ENCODE measurements at regions not wholly inside any gene's neighbourhood (a gene's known extent, or its start where the extent isn't known, plus 50 kb on each side); places are given as distances from the start of the nearest gene placed in this dataset.

DNA sequence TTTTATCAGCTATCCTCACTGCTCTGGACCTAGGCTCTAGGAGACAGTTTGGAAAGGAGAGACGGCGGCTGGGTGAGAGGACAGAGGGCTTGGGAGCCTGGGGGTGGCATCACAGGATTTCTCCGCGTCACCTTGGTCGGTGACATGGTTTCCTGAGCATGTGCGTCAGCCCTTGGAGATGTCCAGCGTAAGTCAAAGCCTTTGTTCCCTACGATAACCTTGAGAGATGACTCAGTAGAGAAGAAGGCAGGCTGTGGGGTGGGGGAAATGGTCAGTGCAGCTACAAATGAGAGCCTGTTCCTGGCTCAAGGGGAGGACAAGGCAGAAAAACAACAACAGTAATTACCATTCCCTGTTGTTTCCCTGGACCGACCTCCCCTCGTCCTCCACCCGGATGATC, 90.2 kb upstream of the TBX3 start:
- DNase-seq, result no peak

DNA sequence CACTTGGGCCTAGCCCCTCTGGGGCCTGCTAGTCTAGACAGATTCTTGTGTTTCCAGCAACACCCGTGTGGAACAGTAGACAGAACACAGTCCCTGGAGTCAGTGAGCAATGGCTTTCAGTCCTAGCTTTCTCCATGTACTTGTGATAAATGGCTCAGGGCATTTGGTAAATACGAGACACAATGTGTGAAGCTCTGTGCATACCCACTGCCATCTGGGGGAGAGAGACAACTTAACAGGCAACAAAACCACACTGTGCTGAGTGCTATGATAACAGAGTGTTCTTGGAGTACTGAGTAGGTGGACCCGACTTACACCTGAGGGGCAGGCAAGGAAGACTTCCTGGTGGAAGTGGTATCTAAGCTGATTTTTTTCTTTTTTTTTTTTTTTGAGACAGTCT, 86.3 kb upstream of the TBX3 start:
- no peak for DNase-seq

DNA sequence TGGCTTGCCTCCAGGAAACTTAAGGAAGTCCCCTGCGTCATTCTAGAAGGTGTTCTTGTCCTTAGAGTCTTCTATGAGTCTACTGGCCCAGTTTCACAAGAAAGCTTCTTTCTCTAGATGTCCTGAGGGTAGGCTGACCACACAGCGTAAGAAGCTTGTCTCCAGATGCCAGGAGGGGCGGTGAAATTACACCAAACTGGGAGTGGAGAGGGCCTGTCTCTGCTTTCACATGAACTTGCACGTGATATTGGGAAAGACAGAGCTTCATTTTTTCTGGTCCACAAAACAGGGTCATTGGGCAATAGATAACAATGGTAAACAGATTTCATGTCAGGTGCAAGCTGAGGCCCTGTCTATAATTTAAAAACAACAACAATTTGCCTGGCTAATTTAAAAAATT, 85.7 kb upstream of the TBX3 start:
- DNase-seq, result no peak

DNA sequence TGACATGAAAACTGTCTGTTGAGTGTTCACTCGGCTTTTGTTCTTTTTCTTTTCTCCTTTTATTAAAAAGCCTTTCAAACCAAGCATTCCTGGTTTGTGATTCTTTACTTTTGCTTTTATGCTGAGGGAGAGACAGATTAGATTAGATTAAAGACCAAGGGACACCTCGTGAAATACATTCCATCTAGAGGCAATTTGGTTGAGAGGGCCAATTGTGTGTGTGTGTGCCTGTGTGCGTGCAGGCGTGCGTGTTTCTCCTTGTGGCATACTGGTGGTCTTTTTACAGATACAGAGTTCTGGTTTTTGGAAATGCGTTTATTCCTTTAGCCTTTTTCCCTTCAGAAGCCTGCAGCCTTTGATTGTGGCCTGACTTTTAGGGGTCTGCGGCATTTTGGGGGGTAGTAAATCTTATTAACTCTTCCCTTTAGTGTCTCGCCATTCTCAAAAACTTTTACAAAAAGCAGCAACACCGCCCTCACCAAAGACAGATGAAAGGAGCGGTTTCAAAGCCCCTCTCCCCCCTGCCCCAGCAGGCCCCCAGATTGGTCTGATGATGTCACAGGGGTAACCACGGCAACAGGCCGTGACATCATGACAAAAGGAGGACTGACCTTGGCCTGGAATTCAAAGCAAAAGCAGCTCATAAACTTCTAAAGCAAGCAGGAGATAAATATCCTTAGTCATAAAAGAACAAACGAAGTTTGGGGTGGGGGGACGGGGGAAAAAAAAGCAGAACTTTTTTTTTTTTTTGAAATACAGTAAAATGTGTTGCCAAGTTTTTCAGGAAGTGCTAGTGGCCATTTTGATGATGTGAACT, 84.1 kb upstream of the TBX3 start:
- no peak for DNase-seq

DNA sequence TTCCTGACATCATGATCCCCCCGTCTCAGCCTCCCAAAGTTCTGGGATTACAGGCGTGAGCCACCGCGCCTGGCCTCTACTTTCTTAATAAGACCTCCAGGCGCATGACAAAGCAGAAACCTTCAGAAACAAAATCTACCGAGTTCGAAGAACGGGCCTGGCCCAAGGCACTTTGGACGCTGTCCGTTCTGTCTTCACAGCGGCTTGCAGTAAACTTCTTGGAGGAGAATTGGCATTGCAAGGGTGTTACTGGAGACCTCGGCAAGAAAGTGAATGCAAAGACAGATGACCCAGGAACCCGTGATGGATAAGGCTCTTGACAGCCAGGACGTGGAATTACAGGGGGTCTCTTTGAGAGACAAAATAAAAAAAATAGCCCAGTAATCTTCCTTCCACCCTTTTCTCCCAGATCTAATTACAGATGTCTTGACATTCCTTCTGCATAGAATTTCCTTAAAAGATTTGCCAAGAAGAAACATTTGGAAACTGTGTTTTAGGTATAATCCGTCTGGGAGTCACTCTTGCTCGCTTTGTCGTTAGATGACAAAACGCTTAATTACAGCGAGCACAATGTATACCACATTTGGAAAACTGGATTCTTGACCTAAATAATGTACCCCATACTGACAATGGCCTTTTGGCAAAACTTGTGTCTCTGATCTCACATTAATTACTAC, 83.2 kb upstream of the TBX3 start:
- DNase-seq, result no peak

DNA sequence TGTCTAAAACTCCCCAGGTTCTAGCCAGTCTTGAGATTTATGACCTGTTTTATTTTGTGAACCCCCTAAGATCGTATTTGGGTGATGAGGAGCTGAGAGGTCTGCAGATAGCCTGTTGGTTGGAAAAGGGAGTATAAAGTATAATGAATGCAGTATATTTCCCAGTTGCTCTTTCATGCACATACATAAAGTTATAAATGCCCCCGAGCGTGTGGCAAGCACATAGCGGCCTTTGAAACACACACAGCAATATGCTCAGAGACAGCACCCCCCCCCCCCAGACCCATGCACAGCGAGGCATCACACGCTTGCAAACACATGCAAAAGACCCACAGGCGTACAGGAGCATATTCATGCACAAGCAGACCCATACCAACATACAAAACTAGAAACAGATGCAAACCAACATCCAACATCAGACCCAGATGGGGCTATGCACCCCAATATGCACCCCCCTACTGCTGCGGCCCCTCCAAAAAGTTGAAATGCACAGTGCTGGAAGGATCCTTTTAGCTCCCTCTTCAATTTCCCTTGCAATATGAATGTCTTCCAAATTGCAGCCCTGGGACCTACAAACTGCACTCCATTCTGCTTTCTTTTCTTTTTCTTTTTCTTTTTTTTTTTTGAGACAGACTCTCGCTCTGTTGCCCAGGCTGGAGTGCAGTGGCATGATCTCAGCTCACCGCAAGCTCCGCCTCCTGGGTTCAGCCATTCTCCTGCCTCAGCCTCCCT, 82.2 kb upstream of the TBX3 start:
- DNase-seq, result no peak

DNA sequence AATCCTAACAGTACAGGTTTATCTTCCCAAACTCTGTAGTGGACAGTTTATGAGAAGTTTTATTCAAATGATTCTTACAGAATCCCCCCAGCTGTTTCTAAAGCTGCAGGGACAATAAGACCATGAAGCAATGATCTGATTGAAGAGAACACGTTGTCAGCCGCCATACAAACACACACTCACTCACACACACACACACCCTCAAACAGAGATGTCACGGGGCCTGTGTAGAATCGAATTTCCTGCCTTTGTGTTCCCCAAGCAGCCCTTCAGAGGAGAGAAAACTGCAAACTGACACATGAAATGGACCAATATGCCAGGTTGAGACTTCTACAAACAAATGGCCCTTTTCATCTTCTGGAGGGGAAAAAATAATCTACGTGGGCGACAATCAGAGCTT, 80.5 kb upstream of the TBX3 start:
- no peak for DNase-seq

DNA sequence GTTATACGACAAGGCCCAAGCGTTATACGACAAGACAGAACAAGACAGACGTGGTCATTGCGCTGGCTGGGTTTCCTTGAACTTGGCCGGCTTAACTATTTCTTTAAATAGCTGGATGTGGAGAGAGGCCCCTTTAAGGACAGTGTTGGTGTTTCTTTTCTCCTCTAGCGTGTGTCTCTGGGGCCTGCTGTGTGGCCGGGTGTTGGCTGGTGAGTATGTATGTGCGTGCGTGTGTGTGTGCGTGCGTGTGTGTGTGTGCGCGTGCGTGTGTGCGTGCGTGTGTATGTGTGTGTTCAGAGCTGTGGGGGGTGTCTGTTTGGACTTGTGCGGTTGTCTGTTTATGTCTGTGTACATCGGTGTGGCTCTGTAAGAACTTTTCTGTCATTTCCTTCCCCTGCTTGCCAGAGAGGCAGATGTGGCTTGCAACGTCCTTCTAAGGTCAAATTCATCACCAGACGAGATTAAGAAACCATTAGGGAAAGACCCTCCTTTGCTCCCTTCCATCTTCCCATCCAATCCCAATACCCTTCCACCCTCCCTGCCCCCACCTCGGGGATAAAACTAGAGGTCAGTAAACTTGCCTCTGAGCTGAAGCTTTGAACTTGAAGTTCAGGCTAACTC, 78.6 kb upstream of the TBX3 start:
- no peak for DNase-seq

DNA sequence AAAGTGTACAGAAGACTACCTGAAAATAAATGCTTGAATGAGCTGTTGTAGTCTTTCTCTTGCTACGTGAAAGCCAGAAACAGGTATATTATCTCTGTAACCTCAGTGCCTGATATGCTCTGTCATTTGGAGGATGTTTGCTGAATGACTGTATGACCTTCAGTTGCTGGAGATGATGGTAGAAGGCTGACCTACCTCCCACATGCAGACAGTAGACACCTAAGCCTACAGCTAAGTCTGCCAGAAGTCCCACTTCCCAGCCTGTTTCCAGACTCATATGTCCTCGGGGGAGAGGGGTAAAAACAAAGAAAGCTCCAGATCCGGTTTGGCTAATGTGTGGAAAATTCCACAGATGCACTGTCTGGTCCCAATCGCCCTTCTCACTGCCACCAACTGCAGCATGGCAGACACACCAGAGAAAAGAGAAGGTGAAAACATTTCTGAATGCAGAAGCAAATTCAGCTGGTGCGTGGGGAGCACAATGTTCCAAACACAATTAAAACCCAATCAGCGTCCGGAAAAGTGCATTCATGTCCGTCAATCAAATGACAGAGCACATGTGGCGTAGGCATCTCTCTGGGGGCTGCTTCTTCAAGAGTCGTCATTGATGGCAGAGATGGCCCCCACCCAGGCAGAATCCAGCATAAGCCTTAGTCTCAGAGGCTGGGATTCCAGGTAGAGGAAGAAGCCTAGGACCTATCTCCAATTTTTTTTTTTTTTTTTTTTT, 76.3 kb upstream of the TBX3 start:
- no peak for DNase-seq

DNA sequence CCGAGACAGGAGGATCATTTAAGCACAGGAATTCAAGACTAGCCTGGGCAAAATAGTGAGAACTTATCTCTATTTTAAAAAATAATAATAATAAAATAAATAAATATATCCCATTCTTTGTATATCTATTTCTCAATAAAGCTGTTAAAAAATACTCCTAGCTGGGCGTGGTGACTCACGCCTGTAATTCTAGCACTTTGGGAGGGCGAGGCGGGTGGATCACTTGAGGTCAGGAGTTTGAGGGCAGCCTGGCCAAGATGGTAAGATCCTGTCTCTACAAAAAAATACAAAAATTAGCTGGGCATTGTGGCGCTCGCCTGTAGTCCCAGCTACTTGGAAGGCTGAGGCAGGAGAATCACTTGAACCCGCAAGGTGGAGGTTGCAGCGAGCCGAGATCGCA, 75.7 kb upstream of the TBX3 start:
- DNase-seq, result no peak

DNA sequence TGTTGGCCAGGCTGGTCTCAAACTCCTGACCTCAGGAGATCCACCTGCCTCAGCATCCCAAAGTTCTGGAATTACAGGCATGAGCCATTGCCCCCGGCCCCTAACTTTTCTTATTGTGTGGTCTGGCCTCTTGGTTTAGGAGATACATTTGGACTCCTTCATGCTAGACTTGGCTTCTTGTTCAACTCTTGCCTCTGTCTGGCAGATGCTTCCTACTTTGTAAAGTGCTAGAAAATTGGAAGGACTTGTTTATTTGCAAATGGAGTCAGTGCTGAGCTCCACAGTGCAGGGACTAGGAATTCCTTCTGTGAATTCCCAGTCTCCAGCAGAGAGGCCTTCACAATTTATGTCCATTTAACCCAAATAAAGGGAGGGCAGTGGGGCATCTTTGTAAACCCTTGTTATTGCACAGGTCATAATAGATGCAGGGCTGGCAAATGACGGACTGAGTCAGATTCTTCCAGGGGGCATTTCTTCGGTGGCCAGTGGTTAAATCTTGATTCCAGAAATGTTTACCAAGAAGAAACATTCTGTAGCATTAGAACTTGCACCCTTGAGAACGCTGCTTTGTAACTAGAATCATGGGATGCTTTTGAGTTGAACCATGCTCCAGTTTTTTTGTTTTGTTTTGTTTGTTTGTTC, 73.8 kb upstream of the TBX3 start:
- no peak for DNase-seq

DNA sequence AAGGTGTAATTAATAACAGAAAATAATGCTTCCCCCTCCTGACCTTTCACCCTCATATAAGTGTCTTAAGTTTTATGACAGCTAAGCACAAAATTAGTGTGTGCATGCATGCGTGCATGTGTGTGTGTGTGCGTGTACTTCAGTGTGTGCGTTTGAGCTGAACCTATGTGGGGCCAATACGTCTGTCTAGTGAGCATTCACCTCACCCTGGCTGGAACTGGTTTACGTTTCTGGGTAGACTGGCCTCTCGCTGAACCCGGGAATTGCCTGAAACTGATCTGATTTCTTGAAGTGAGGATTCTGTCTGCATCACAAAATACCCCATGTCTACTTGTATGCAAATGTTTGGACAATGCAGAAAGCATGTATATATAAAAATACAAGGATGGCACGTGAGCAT, 68.2 kb upstream of the TBX3 start:
- DNase-seq, result no peak

DNA sequence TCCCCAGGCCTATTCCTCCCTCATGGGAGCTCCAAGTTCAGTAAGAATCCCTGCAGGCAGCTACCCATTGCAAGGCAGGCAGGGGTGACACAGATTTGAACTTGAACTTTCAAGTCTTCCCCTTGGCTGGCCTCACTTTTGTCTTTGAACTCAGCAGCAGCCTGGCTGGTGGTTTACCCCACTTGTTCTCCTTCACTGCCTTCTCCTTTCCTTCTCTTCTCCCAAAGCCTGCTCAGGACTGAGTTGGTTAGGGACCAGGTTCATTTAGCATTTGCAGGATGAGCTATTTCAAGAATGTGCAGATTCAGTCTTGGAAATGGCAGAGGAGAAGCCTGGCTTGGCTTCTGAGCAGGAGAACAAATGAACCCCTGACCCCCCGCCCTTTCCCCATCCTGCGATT, 67.7 kb upstream of the TBX3 start:
- no peak for DNase-seq

DNA sequence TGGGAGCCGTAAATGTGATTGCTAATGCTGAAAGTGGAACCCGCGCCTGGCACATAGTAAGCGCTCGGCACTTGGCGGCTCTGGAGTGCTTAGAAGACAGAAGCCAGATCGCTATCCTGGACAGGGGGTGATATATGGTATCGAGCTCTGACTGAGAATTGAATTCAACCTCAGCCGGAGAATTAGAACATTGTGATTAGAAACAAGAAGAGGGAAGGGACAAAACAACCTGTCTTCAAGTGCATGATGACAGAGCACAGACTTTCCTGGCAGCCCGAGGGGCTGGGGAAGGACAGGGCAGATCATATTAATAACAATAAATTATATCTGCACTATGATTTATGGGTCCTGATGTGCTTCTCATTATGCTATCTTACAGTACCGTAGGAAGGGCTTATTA, 66.9 kb upstream of the TBX3 start:
- no peak for DNase-seq

DNA sequence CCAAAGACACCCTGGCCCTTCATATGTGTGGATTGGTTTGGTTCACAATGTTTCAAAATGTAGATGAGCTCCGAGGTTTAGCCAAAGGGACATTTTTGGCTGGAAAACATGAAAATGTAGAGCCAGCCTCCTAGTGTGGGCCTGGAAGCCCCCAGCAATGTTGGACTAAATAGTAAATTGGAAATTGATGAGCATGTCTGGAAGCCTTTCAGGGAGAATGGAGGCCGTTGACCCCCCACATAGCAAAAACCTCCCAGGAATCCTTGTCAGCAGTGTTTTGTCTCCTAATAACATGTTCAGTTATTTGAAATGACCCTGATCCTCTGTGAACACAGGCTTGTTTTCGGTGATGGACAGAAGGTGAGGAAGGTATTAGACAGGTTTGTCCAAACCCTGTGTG, 65.1 kb upstream of the TBX3 start:
- DNase-seq, result no peak

DNA sequence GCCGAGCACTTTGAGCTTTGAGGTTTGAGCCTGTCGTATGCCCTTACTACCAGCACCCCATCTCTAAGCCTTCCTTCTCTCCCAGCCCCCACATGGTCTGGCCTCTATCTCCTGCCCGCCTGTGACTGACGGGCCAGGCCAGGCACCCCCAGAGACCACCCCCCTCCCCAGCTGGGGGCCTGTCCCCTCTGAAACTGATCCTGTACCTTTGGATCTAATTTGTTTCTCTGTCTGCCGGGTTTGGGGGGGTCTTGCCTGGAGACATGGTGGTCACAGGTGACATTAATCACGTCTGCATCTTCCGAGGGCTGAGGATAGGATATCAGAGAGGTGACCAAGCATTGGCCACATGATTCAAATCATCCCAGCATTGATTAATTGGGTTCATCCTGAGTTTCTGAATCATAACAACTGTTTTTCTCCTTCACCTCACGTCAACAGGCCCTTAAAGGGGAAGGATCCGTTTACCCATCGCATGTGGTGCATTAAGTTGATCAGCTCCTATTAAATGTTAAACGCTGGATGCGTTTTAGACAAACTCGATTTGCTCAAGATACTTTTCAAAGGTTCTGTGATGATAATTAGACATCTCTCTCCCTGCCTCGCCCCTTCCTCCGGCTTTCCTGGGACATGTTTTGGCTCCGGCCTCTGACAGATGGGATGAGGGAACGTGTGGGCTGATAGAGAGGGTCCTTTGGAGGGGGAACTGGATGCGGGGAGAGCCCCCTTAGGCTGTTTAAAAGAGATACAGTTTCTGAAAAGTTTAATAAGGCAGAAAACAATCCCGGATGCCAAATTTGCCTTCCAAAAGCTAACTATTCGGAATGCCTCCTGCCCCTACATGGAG, 63.3 kb upstream of the TBX3 start:
- DNase-seq, result no peak

DNA sequence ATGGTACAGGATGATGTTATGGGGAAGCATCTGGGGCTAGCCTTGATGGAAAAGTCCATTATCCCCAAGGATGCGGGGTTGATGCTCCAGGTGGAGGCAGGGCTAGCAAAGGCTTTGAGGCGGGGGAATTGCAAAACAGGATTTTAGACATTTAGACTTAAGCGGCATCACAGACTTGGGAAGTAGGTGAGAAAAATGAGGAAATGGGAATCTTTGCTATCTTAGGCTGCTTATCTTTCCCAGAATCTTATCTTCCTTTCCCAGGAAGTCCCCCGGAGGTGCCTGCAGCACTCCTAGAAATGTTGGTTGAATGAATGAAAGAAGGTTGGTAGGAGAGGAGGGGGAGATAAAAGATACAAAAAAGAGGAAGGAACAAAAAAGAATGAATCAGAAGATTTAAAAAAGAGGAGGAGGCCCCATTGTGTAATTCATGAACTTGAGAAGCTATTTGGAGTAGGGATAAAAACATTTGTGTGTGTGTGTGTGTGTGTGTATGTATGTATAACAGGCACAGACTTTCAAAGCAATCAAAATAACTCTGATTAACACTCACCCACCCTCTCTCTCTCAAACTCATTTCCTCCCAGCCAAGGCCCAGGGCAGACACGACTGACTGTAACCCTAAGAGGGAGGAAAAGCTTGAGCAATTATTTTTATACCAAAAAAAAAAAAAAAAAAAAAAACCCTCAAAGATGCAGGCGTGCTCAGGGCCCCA, 62.5 kb upstream of the TBX3 start:
- no peak for DNase-seq

DNA sequence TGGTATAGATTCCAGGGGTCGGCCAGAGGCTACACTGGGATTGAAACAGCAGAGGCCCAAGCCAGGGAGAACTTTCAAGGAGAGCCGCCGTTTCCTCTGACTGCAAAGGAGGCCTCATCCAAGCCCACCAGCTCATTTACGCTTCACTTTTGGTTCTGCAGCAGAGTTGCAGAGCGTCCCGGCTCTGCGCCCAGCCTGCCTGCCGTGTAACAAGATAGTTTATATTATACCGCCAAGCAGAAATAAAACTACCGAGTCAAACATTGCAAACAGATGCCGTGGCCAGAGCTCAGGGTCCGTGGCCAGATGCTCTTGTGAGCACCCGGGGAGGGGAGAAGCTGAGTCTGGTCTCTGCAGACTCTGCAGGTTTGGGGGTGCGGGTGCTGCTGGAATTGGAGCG, 60.7 kb upstream of the TBX3 start:
- DNase-seq, result no peak

DNA sequence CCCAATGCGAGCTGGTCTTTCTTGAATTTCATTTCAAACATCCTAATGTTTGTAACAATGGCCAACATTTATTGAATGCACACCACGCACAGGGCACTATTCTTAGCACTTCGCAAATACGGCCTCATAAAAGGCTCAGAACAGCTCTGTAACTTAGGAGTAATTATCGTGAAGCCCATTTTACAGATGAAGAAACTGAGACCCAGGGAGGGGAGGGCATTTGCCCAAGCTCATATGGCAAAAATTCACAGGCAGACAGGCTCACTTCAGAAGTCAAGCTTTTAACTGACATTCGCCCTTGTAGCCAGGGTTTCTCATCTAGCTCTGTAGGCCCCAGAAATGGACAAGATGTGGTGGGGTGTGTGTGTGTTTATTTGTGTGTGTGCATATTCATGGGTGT, 60.3 kb upstream of the TBX3 start:
- DNase-seq, result no peak

DNA sequence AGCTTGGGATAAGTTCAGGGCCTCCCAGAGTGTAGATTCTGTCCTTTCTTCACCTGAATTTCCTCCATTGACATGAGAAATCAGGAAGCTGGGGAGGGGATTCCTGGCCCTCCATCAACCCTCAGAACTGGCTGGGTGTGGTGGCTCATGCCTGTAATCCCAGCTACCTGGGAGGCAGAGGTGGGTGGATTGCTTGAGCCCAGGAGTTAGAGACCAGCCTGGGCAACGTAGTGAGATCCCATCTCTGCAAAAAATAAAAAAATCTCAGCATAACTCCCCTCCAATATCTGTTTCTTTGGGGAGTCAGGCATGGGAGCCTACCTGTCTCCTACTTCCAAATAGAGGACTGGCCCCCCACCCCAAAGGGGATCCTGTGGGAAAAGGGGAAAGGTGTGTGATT, 59.8 kb upstream of the TBX3 start:
- DNase-seq, result no peak

DNA sequence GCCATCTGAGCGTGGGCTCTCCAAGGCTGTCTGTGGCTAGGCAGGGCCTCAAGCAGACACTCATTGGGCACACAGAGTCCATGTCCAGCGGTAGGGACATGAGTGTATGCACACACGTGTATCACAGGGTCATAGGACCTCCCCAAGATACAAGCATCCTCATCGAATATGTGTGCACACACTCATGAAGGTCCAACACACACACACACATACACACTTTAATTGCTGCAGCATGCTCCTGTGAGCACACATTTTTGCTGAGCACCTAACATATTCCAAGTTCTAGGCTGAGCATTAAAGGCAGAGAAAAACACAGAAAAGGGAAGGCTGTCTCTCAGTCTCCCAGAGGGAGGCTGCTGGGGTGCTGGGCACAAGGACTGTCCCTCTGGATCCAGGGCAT, 59.3 kb upstream of the TBX3 start:
- no peak for DNase-seq
